ENCODE measurements at regions not wholly inside any gene's neighbourhood (a gene's known extent, or its start where the extent isn't known, plus 50 kb on each side); places are given as distances from the start of the nearest gene placed in this dataset.

DNA sequence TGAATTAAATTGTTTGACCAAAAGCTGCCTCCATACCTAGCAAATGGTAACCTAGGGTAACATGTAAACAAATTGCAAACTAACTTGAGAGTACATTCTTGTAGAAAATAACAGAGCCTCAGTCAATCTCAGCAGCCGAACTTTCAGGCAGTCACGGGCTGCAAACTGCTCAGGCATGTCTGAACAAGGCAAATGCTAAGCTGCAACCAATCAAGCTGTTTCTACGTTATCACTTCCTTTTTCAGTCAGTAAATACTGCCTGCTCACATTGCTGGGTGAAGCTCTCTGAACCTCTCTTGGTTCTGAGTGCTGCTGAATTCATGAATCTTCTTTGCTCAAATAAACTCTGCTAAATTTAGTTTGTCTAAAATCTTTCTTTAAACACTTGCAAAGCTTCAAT lies 1212.4 kb downstream of the SORCS1 start:
- no peak overlapping the region for H3K4me2 ChIP-seq (ENCODE audit: insufficient read depth, low read length)

DNA sequence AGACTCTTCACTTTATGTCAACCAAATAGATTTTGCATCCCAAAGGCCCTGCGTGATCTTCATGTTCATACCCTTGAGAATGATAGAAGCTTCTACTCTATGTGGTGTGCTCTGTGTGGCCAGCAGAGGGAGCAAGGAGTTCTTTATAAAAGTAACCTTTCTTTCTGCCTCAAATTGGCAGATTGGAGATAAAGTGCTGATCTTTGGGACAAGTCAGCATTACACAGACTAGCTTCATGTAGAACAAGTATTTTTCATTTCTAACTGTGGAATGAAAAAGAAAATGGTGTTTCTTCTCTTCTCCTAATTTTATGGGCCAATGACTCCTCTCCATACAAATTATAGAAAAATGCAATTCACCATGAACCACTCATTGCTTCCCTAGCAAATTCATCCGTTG lies 1214.1 kb downstream of the SORCS1 start:
- H3K4me3 ChIP-seq (ENCODE audit: insufficient read depth, low read length): no peak overlapping the region
- DNase-seq (ENCODE audit: insufficient read length, low spot score, missing footprints): peak; percentile 38
- H3K4me2 ChIP-seq (ENCODE audit: insufficient read depth, low read length): no peak overlapping the region
- H3K79me2 ChIP-seq (ENCODE audit: insufficient read depth, low read length): no peaks in the 10 kb centered on the region
- no peaks in the 10 kb centered on the region for H3K9me3 ChIP-seq (ENCODE audit: low read depth, low read length)
- no peak overlapping the region for H2AFZ ChIP-seq (ENCODE audit: low read length)
- H4K20me1 ChIP-seq (ENCODE audit: insufficient read depth, low read length): no peaks in the 10 kb centered on the region
- H3K36me3 ChIP-seq (ENCODE audit: insufficient read depth, low read length): no peaks in the 10 kb centered on the region
- H3K4me1 ChIP-seq (ENCODE audit: insufficient read depth, low read length): no peaks in the 10 kb centered on the region
- no peak overlapping the region for H3K27ac ChIP-seq (ENCODE audit: low read depth, low read length)
- H3K27me3 ChIP-seq (ENCODE audit: insufficient read depth, low read length): no peaks in the 10 kb centered on the region
- TF ChIP-seq, protein P1, sequence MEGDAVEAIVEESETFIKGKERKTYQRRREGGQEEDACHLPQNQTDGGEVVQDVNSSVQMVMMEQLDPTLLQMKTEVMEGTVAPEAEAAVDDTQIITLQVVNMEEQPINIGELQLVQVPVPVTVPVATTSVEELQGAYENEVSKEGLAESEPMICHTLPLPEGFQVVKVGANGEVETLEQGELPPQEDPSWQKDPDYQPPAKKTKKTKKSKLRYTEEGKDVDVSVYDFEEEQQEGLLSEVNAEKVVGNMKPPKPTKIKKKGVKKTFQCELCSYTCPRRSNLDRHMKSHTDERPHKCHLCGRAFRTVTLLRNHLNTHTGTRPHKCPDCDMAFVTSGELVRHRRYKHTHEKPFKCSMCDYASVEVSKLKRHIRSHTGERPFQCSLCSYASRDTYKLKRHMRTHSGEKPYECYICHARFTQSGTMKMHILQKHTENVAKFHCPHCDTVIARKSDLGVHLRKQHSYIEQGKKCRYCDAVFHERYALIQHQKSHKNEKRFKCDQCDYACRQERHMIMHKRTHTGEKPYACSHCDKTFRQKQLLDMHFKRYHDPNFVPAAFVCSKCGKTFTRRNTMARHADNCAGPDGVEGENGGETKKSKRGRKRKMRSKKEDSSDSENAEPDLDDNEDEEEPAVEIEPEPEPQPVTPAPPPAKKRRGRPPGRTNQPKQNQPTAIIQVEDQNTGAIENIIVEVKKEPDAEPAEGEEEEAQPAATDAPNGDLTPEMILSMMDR (IDR thresholded peaks at IDR 0.05; ENCODE audit: extremely low read depth, low read depth, low read length): peak; percentile 52

More for the DNA sequence above, 1212.4 kb downstream of the SORCS1 start:
- H3K79me2 ChIP-seq (ENCODE audit: insufficient read depth, low read length): no peaks in the 10 kb centered on the region
- H2AFZ ChIP-seq (ENCODE audit: low read length): no peak overlapping the region
- no peaks in the 10 kb centered on the region for H4K20me1 ChIP-seq (ENCODE audit: insufficient read depth, low read length)
- H3K4me1 ChIP-seq (ENCODE audit: insufficient read depth, low read length): no peaks in the 10 kb centered on the region
- no peaks in the 10 kb centered on the region for H3K9me3 ChIP-seq (ENCODE audit: low read depth, low read length)
- no peaks in the 10 kb centered on the region for H3K36me3 ChIP-seq (ENCODE audit: insufficient read depth, low read length)
- no peak overlapping the region for H3K27ac ChIP-seq (ENCODE audit: low read depth, low read length)
- DNase-seq (ENCODE audit: insufficient read length, low spot score, missing footprints): no peak
- no peak overlapping the region for H3K4me3 ChIP-seq (ENCODE audit: insufficient read depth, low read length)
- no peaks in the 10 kb centered on the region for H3K27me3 ChIP-seq (ENCODE audit: insufficient read depth, low read length)
- TF ChIP-seq, protein P1 (IDR thresholded peaks at IDR 0.05; ENCODE audit: extremely low read depth, low read depth, low read length): no peak

DNA sequence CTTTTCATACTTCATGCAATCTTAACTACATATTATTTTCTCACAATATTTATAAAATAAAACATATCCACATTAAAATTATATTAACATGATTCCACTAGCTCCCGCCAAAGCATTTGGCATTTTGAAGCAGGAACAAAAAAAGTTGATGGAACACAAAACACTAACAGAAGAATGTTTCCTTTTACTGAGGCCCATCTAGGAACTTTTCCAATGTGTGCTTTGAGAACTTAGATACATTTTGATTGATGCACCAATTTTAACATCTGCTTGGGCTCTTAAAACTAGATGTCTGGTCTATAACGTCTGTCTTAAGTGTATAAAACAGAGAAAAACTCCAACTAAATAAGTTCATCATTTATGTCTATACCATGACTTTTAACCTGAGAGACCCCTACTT lies 1214.8 kb downstream of the SORCS1 start:
- TF ChIP-seq, protein P1 (IDR thresholded peaks at IDR 0.05; ENCODE audit: extremely low read depth, low read depth, low read length): no peak
- H3K4me3 ChIP-seq (ENCODE audit: insufficient read depth, low read length): no peak overlapping the region
- DNase-seq (ENCODE audit: insufficient read length, low spot score, missing footprints): no peak
- H2AFZ ChIP-seq (ENCODE audit: low read length): no peak overlapping the region
- H3K36me3 ChIP-seq (ENCODE audit: insufficient read depth, low read length): no peaks in the 10 kb centered on the region
- no peaks in the 10 kb centered on the region for H3K79me2 ChIP-seq (ENCODE audit: insufficient read depth, low read length)
- no peaks in the 10 kb centered on the region for H3K9me3 ChIP-seq (ENCODE audit: low read depth, low read length)
- no peaks in the 10 kb centered on the region for H3K27me3 ChIP-seq (ENCODE audit: insufficient read depth, low read length)
- no peak overlapping the region for H3K27ac ChIP-seq (ENCODE audit: low read depth, low read length)
- H4K20me1 ChIP-seq (ENCODE audit: insufficient read depth, low read length): no peaks in the 10 kb centered on the region
- H3K4me1 ChIP-seq (ENCODE audit: insufficient read depth, low read length): no peaks in the 10 kb centered on the region
- no peak overlapping the region for H3K4me2 ChIP-seq (ENCODE audit: insufficient read depth, low read length)

DNA sequence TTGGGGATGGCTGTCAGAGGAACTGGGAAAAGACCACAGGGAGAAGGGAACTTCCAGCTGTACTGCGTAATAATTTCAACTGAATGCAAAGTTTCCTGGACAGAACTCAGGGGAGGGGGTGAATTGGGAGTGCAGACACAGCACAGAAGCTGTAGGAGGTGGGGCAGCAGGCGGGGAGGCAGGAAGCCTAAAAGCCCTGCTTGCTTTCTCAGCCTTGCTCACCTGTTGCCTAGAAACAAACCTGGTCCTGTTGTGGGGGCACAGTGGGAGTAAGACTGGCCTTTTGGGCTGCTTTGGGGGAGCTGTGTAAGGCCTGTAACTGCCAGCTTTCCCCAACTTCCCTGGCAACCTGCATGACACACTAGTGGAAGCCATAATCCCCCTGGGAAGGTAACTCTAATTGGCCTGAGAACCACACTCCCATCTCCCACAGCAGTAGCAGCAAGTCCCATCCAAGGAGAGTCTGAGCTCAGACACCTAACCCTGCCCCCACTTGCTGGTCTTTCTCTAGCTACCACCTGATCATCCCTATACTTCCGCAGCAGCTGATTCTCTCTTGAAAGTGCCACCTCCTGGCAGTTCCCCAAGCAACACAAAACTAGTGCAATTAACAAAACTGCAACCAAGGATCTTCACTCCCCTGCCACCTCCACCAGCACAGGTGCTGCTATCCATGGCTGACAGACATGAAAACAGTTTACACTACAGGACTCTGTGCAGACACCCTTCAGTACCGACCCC lies 1239.3 kb downstream of the SORCS1 start:
- no peak overlapping the region for H3K27ac ChIP-seq (ENCODE audit: low read depth, low read length)
- H3K4me1 ChIP-seq (ENCODE audit: insufficient read depth, low read length): no peaks in the 10 kb centered on the region
- TF ChIP-seq, protein P1 (IDR thresholded peaks at IDR 0.05; ENCODE audit: extremely low read depth, low read depth, low read length): no peak
- no peak overlapping the region for H3K4me3 ChIP-seq (ENCODE audit: insufficient read depth, low read length)
- H2AFZ ChIP-seq (ENCODE audit: low read length): no peak overlapping the region
- no peaks in the 10 kb centered on the region for H3K27me3 ChIP-seq (ENCODE audit: insufficient read depth, low read length)
- H3K9me3 ChIP-seq (ENCODE audit: low read depth, low read length): no peaks in the 10 kb centered on the region
- H3K36me3 ChIP-seq (ENCODE audit: insufficient read depth, low read length): no peaks in the 10 kb centered on the region
- H3K4me2 ChIP-seq (ENCODE audit: insufficient read depth, low read length): no peak overlapping the region
- H3K79me2 ChIP-seq (ENCODE audit: insufficient read depth, low read length): no peaks in the 10 kb centered on the region
- no peaks in the 10 kb centered on the region for H4K20me1 ChIP-seq (ENCODE audit: insufficient read depth, low read length)
- no peak for DNase-seq (ENCODE audit: insufficient read length, low spot score, missing footprints)
